A673 (cell line): ENCODE measurements at regions not wholly inside any gene's neighbourhood (a gene's known extent, or its start where the extent isn't known, plus 50 kb on each side); places are given as distances from the start of the nearest gene placed in this dataset.

Experiments
- BruUV-seq: library from RNA; stranded (reverse); fragments of 400-500 nt; replicated peaks from 2 replicates; lab custom pipeline; 2021; lab: Mats Ljungman, UMichigan
- CTCF ChIA-PET: fragments of 300-600 bp; sonication (Branson Sonifier 250); formaldehyde crosslinking; loops from one replicate; lab custom pipeline; 2022; ENCODE audit warnings: antibody characterized with exemption; lab: Charles Lee
- POLR2A ChIA-PET: fragments of 300-600 bp; sonication (Branson Sonifier 250); formaldehyde crosslinking; loops from one replicate; lab custom pipeline; 2022; ENCODE audit warnings: antibody characterized with exemption; ENCODE audit not compliant: low non-redundant PET; lab: Charles Lee
- DNase-seq: peaks from one replicate; pipeline ENCODE4 v3.0.0-alpha.2; 2015; ENCODE audit warnings: low spot score
- H3K27ac ChIP-seq: fragments of 200-600 bp; sonication (generic); 2 replicates; pipeline ENCODE4 v1.5.1; 2016; ENCODE audit warnings: mixed run types, low read depth, mild to moderate bottlenecking, mixed read lengths, antibody characterized with exemption, low read length; ENCODE audit not compliant: poor library complexity, severe bottlenecking
- H3K27me3 ChIP-seq: fragments of 200-600 bp; sonication (generic); replicated peaks from 2 replicates; pipeline ENCODE4 v1.6.1; 2017; ENCODE audit warnings: mixed run types, low read depth, mild to moderate bottlenecking, mixed read lengths, antibody characterized with exemption, low read length; ENCODE audit not compliant: insufficient read depth, poor library complexity
- H3K36me3 ChIP-seq: fragments of 200-600 bp; sonication (generic); 2 replicates; pipeline ENCODE4 v1.6.1; 2016; ENCODE audit warnings: mixed run types, mild to moderate bottlenecking, mixed read lengths, antibody characterized with exemption, low read length; ENCODE audit not compliant: insufficient read depth, poor library complexity, severe bottlenecking
- H3K4me1 ChIP-seq: fragments of 200-600 bp; sonication (generic); 2 replicates; pipeline ENCODE4 v1.6.1; 2017; ENCODE audit warnings: mixed run types, mild to moderate bottlenecking, mixed read lengths, antibody characterized with exemption, low read length; ENCODE audit not compliant: insufficient read depth, poor library complexity, severe bottlenecking
- H3K4me3 ChIP-seq: fragments of 200-600 bp; sonication (generic); 2 replicates; pipeline ENCODE4 v1.5.1; 2016; ENCODE audit warnings: low read depth, mixed run types, mild to moderate bottlenecking, mixed read lengths, low read length; ENCODE audit not compliant: poor library complexity, severe bottlenecking
- H3K9me3 ChIP-seq: fragments of 200-600 bp; sonication (generic); 2 replicates; pipeline ENCODE4 v1.6.1; 2016; ENCODE audit warnings: mixed run types, low read depth, mild to moderate bottlenecking, mixed read lengths, antibody characterized with exemption, low read length; ENCODE audit not compliant: poor library complexity, severe bottlenecking
- CTCF ChIP-seq: fragments of 300-800, 200-600 bp; sonication (generic); conservative IDR thresholded peaks from 2 replicates; pipeline ENCODE4 v1.5.1; 2017; ENCODE audit warnings: low read depth, mild to moderate bottlenecking, antibody characterized with exemption, low read length, moderate library complexity, mixed read lengths
- EZH2 ChIP-seq: fragments of 200-600 bp; sonication (generic); IDR thresholded peaks from 2 replicates; pipeline ENCODE4 v1.6.1; 2017; ENCODE audit warnings: borderline replicate concordance, low read depth, mild to moderate bottlenecking, mixed read lengths, antibody characterized with exemption, low read length; ENCODE audit not compliant: poor library complexity, severe bottlenecking
- intact Hi-C: fragments of 100-400 bp; cut with micrococcal nuclease; formaldehyde crosslinking; loops from one replicate; pipeline ENCODE4 v1.10.0; 2022; ENCODE audit not compliant: unreplicated experiment

- DNase-seq, result no peak
- TF ChIP-seq CTCF (no peak), EZH2 (no peak)
- BruUV-seq, result no TSS peak
- POLR2A ChIA-PET, result no interaction called here
- no peak overlapping the region for H3K27ac ChIP-seq
- no peaks in the 10 kb centered on the region for H3K4me1 ChIP-seq
- CTCF ChIA-PET, result no interaction called here
- no peaks in the 10 kb centered on the region for H3K27me3 ChIP-seq
- H3K36me3 ChIP-seq, result no peaks in the 10 kb centered on the region
- H3K9me3 ChIP-seq, result no peaks in the 10 kb centered on the region
- no peak overlapping the region for H3K4me3 ChIP-seq
- intact Hi-C loops, result no loop called here
These were observed 64.7 kb upstream of the ST3GAL5 start for GRCh38 chr2:85953476-85953875.

GRCh38 chr2:85952196-85952734 lies 63.5 kb upstream of the ST3GAL5 start:
- Histone ChIP-seq H3K4me3 (no peak overlapping the region), H3K4me1 (no peaks in the 10 kb centered on the region), H3K36me3 (no peaks in the 10 kb centered on the region), H3K27me3 (no peaks in the 10 kb centered on the region), H3K27ac (no peak overlapping the region), H3K9me3 (peaks cover 10% of the 10 kb centered on the region)
- ChIA-PET POLR2A (no interaction called here), CTCF (no interaction called here)
- intact Hi-C loops, result no loop called here
- no TSS peak for BruUV-seq
- no peak for TF ChIP-seq CTCF
- TF ChIP-seq EZH2, result no peak
- no peak for DNase-seq

- Histone ChIP-seq H3K27me3 (no peaks in the 10 kb centered on the region), H3K27ac (no peak overlapping the region), H3K4me3 (no peak overlapping the region), H3K4me1 (no peaks in the 10 kb centered on the region), H3K36me3 (no peaks in the 10 kb centered on the region), H3K9me3 (peaks cover 11% of the 10 kb centered on the region)
- no TSS peak for BruUV-seq
- intact Hi-C loops, result no loop called here
- CTCF ChIA-PET, result no interaction called here
- POLR2A ChIA-PET, result no interaction called here
- TF ChIP-seq EZH2, result no peak
- no peak for TF ChIP-seq CTCF
- no peak for DNase-seq
These were observed 62.7 kb upstream of the ST3GAL5 start for GRCh38 chr2:85951351-85952067.
